Epithelial cell of esophagus (primary cell): ENCODE measurements at regions not wholly inside any gene's neighbourhood (a gene's known extent, or its start where the extent isn't known, plus 50 kb on each side); places are given as distances from the start of the nearest gene placed in this dataset.
A peak's percentile ranks its signal among the peaks of the same experiment; 100 is the strongest.

Experiments
- DNase-seq: peaks from one replicate; pipeline ENCODE4 v3.0.0; 2010; ENCODE audit warnings: low read depth
- H3K4me3 ChIP-seq: 2 replicates; pipeline ENCODE4 v1.5.1; 2011; ENCODE audit warnings: mild to moderate bottlenecking, low read length, control low read depth
- CTCF ChIP-seq: IDR thresholded peaks from 2 replicates; pipeline ENCODE4 v1.5.1; 2011; ENCODE audit warnings: low read depth, mild to moderate bottlenecking, low read length, control low read depth, inconsistent platforms; ENCODE audit not compliant: insufficient read depth; ENCODE audit errors: missing control alignments

- no peak overlapping the region for H3K4me3 ChIP-seq
- DNase-seq: no peak
- TF ChIP-seq CTCF: no peak
Measured at GRCh38 chr17:77369544-77369971, 228.8 kb downstream of the SEC14L1 start.

GRCh38 chr17:77370586-77370985 is 229.8 kb downstream of the SEC14L1 start:
- TF ChIP-seq CTCF: no peak

GRCh38 chr17:77371117-77371887 is 230.5 kb downstream of the SEC14L1 start:
- H3K4me3 ChIP-seq: no peak overlapping the region
- TF ChIP-seq CTCF: no peak
- DNase-seq: no peak

More at GRCh38 chr17:77370586-77370985, 229.8 kb downstream of the SEC14L1 start:
- H3K4me3 ChIP-seq: no peak overlapping the region
- DNase-seq: no peak

GRCh38 chr17:77371888-77372443 is 231.2 kb downstream of the SEC14L1 start:
- no peak overlapping the region for H3K4me3 ChIP-seq
- DNase-seq: no peak
- TF ChIP-seq CTCF: no peak

GRCh38 chr17:77372444-77373298 is 231.9 kb downstream of the SEC14L1 start:
- peak overlapping the region; percentile 45 for H3K4me3 ChIP-seq
- TF ChIP-seq CTCF: no peak
- peak; percentile 59 for DNase-seq

GRCh38 chr17:77373299-77374169 is 232.8 kb downstream of the SEC14L1 start:
- H3K4me3 ChIP-seq: peak overlapping the region; percentile 40
- no peak for DNase-seq
- TF ChIP-seq CTCF: no peak
